GM19193 (cell line): ENCODE measurements at regions not wholly inside any gene's neighbourhood (a gene's known extent, or its start where the extent isn't known, plus 50 kb on each side); places are given as distances from the start of the nearest gene placed in this dataset.

Experiments
- POLR2A ChIP-seq: IDR thresholded peaks from 4 replicates; pipeline ENCODE4 v1.6.1; 2011; ENCODE audit not compliant: insufficient read depth, insufficient read length; ENCODE audit errors: extremely low read depth

DNA sequence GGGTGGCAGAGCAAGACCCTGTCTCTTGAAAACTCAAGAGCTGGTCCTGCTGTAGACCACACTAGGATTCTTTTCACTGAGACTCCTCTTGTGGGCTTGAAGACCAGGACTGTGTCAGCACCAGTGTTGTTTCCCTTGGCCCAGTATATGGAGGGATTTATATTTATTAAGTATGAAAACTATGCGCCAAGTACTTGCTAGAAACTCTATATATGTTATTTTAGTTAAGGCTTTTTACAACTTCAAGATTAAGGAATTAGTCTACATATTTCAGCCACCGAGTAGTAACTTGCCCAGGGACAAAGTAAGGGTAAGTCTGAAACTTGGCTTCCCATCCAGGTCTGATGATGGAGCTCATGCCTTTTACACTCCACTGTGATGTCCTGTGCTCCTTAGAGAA is 488.4 kb downstream of the PCNX1 start:
- no peak for TF ChIP-seq POLR2A

DNA sequence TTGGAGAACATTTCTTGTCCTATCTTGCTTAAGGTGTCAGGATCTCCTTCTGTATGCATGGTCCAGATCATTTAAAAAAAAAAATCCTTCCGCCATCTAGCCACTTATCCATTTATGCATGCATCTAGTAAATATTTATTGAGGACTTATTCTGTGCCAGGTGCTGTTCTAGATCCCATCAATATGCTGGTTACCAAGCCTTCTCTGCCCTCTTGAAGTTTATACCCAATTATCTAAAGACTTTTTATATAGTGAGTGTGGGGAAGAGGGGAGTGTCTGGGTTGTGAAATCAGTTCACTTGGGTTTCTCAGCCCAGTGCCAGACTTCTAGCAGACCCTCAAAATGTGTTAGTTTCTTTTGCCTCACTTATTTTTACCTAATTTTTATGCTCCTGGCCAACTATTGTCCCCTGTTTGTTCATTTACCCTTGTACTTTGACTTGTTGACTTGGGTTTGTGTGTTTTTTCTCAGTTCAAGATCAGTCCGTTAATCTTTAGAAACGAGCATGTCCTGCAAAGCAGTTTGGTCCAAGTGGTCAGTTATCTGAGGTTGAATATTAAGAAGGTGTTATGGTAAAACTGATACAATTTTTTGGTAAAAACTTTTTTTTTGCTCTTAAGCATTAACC is 488.9 kb downstream of the PCNX1 start:
- TF ChIP-seq POLR2A = no peak

DNA sequence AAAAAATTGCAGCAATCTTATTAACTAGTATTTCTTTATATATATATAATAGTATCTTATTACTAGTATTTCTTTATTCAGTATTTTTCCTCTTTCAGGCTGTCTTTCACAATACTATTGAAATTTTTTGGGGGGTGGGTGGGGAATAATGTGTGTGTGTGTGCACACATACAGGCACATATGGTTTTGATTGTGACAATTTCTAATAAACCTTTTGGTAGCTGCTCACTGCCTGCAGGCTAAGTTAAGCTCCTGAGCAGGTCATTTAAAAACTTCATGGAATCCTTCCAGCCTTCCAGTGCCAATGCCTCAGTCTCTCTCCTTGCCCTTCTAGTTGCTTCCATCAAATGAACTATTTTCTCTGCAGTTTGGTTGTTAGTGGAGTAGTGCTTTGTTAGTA is 490.1 kb downstream of the PCNX1 start:
- TF ChIP-seq POLR2A = no peak

DNA sequence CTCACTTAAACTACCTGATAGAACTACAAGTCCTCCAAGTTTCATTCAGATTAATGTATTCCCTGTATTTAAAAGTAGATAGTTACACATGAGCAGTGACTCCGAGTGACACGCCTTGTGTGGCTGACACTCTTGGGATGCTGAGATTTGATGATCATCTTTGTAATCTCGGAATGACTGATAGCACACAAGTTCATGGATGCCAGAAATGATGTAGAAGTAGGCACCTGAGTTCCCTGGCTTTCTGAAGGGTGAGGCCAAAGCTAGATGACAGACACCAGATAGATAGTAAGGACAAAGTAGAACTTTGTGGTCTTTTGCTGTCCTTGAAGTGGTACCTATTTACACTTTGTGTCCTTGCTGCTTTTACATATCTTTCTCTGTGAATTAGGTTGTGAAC is 491.2 kb downstream of the PCNX1 start:
- TF ChIP-seq POLR2A = no peak

DNA sequence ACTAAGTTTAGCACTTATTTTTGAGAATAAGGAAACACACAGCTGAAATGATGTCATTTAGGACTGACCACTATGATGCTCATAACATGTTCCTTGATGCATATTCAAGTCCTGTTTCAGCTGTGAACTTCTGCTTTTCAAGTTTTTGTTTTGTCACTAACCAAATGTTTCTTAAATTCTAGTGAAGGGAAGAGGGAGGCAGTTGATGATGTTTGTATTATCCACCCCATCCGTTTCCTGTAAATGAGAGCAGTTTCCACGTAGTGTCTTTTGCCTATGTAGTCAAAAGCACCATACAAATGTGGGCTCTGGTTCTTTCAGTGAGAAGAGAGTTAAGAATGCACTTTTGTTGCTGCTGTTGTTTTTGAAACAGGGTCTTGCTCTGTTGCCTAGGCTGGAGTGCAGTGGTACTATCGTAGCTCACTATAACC is 491.8 kb downstream of the PCNX1 start:
- no peak for TF ChIP-seq POLR2A

DNA sequence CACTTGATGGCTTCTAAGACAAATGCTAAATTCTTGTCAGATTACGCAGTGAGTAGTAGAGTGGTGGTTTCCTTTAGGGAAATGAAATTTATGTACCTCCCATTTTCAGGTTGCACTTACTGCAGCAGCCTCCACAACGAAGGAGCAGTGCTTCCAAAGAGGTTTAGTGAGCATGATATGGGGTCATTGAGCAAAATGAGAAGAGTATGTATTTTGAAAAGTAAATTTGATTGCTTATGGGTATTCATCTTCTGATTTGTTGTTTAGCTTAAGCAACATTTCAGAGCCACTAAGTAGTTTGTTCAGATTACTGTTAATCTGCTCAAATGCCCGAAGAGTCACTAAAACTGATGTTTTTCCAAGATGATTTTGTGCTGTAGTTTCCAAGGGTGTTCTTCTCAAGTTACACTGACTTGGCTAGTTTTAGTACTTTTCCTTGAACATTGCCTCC is 493.6 kb downstream of the PCNX1 start:
- TF ChIP-seq POLR2A = no peak

DNA sequence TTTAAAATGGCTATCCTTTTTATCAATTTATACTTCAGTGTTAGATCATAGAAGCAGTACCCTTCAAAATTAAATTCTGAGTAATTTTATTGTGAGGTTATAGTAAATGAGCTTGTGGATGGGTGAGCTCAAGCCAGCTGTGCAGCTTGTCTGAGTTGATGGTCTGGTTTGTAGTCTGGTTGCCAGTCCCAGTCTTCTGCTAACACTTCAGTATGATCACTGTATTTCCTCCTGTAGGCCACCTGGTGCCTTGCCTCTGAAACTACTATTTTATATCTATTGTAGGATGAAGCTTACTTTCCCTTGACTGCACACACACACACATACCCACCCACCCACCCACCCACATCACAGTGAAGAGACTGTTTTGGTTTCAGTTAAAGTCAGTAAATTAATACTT is 496.4 kb downstream of the PCNX1 start:
- TF ChIP-seq POLR2A = no peak

DNA sequence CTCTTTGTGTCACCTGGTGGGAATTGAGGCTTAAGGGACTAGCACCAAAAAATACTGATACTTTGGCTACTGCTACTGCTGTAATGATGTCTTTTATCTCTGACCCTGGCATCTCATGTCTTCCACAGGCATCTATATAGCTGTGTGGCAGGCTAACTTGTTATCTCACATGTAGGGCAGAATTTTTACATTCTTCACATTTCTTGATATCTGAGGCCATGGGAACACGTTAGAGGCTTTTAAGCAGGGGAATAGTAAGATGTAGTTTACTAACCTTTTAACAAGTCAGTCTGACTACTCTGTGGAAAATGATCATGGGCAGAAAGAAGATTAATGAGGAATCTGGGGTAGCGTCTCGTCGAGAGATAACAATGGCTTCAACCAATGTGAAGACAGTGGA is 498.4 kb downstream of the PCNX1 start:
- no peak for TF ChIP-seq POLR2A

DNA sequence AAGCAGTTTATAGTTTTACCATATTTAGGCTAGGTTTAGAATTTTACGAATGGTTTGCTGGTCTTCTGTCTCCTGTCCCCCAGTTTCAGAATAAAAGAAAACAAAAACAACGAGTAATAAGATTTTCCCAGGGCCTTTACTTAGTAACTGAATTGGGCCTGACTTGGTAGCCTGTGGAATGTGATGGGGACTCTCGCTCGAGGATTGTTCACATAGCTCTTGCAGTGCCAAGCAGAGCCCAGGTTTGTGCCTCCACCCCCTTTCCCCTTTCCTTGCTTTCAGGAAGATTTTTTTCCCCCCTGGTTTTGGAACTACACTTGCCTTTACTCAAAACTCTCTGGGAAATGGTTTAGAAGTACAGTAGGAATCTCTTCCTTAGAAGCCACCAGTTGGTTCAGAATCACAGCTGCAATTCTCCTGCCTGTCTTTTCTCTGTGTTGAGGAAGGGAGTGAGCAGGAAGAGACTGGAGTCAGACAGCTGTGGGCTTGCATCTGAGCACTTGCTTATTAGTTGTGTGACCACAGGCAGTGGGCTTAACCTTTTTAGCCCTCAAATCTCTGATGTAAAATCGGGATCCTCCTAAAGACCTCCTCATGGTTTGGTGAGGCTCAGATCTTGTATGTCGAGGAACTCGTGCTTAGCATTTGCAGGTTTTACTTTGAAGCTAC is 501.2 kb downstream of the PCNX1 start:
- no peak for TF ChIP-seq POLR2A

DNA sequence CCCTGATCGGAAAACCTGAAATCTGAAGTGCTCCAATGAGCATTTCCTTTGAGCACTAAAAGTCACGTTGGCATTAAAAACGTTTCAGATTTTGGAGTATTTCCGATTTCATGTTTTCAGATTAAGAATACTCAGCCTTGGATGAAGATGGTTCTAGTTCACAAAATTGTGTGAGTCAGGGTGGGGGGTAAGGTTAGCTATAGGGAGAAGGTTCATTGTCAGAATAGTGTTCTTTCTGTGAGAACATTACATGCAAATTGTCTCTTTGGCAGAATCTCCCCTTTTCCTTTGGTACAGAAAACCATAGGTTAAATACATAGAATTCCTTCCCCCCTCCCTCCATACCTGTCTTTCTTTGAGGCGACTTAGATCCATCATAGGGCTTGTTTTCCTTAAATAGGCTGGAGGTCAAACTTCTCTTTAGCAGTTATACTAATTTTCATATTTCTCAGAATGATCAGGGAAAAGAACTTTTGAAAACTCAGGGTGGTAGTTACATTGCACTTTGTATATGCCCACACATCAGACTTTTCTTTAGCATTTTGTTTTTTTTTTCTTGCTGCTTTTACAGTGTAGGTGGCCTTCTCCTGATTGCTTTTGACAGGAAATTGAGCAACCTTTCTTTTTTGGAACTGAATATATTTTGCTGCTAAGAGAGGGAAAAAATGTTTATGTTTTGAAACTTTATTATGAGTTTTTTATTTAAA is 503.5 kb downstream of the PCNX1 start:
- TF ChIP-seq POLR2A = no peak

DNA sequence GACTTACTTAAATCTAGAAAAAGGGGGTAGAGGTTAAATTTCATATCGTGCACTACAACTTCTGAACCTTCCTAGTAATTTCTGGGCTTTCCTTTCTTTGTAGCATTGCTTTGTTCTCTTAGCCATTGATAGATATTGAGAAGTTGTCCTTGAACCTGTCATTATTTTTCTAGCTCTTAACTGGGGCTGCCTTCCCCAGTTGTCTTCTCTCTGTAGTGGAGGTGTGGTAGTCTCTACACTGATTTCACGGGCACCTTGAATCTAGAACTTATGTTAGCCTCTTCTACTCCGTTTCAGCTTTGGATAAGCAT is 504.0 kb downstream of the PCNX1 start:
- no peak for TF ChIP-seq POLR2A

DNA sequence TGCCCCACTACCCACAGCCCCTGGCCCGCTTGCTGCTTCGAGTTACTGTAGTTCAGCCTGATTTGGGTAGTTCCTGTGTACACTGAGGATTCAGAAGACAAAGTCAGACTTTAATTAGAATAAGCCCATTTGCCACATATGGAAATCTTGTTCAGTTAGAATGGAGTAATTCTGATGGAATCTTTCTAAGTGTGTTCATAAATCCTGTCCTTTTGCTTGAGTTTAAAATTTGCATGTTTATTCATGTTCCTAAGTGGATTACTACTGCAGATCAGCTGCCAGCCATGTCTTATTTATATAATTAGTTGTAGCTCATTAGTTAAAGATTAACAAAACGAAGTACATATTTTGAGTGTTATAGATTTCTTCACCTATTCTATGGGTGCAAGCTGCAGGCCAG is 504.5 kb downstream of the PCNX1 start:
- TF ChIP-seq POLR2A = no peak

DNA sequence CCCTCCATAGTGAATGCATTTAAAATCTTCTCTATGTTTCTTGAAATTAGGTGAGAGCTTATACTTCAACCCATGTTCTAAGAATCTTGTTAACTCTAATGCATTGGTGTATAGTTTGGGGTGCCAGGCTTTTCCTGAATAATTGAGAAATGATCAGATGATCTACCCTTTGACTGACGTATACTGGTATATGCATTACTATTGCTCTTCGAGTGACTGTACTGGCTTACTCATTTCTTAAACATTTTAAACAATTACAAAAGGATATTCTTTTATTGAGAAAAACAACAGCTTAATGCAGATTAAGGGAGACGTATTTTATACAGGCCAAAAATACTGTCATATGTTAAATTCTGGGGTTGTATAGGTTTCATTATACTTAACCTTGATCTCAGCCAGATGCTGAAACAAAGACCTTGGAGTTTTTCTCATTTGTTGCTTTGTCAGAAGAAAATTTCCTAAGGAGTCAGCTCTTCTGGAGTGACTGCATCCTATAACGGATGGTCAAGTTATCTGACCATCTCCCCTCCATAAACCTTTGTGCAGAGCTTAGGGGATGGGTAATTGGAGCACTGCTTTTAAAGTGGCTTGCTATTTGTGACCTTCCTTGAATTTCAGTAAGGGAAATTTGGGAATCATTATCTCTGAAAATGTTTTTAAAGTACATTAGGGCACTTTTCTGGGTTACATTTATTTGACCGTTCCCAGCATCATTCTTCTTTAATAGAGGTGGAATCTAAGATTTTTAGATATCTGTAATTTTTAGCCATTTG is 507.6 kb downstream of the PCNX1 start:
- TF ChIP-seq POLR2A = no peak

DNA sequence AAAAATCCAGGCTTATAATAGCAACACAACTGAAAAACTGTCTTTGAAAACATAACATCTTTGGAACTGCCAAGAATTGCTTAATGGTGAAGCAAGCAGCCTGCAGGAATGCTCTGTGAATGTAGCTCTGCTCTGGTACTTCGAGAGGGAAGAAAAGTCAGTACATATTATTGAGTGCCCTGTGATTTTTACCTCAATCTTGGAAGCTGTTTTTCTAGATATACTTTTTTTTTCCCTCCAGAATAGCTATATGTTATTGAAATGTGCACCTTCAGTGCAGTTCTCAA is 508.1 kb downstream of the PCNX1 start:
- no peak for TF ChIP-seq POLR2A

DNA sequence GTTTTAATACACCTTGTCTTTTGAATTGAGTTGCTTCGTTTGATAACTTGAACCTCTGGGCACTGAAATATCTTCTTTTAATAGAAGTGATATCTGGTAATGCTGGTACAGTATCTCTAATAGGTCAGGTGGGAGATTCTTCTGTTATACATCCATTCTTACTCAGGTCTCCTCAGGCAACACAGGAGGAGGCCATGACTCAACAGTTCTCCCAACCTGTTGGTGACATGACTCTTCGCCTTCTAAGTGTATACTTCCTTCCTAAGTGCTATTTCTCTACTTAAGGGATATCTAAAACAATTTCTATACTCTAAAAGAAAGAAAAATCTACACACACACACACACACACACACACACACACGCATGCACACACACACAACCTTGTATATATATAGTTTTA is 509.1 kb downstream of the PCNX1 start:
- TF ChIP-seq POLR2A = no peak
